ENCODE measurements at regions not wholly inside any gene's neighbourhood (a gene's known extent, or its start where the extent isn't known, plus 50 kb on each side); places are given as distances from the start of the nearest gene placed in this dataset.

- CTCF ChIA-PET: no interaction called here
- Mint-ChIP-seq H3K27ac (no peak overlapping the region), H3K9me3 (ENCODE audit: low read depth) (no peaks in the 10 kb centered on the region), H3K4me1 (no peaks in the 10 kb centered on the region), H3K36me3 (ENCODE audit: low read depth) (no peaks in the 10 kb centered on the region), H3K4me3 (no peak overlapping the region), H3K27me3 (no peaks in the 10 kb centered on the region)
- intact Hi-C loops (cut with DNase I, micrococcal nuclease): no loop called here
- no peak for DNase-seq
- ATAC-seq: no peak
- POLR2A ChIA-PET: no interaction called here
These were observed 55.8 kb upstream of the CDH6 start for GRCh38 chr5:31137676-31138075.

GRCh38 chr5:31135542-31135941 lies 57.9 kb upstream of the CDH6 start:
- H3K36me3 Mint-ChIP-seq (ENCODE audit: low read depth): no peaks in the 10 kb centered on the region
- no peak overlapping the region for H3K27ac Mint-ChIP-seq
- intact Hi-C loops (cut with DNase I, micrococcal nuclease): no loop called here
- no peaks in the 10 kb centered on the region for H3K27me3 Mint-ChIP-seq
- H3K4me3 Mint-ChIP-seq: no peak overlapping the region
- no peaks in the 10 kb centered on the region for H3K9me3 Mint-ChIP-seq (ENCODE audit: low read depth)
- DNase-seq (no peak), ATAC-seq (no peak)
- CTCF ChIA-PET: no interaction called here
- POLR2A ChIA-PET: no interaction called here
- no peaks in the 10 kb centered on the region for H3K4me1 Mint-ChIP-seq

GRCh38 chr5:31133488-31133887 lies 60.0 kb upstream of the CDH6 start:
- Mint-ChIP-seq H3K4me1 (no peaks in the 10 kb centered on the region), H3K36me3 (ENCODE audit: low read depth) (no peaks in the 10 kb centered on the region), H3K9me3 (ENCODE audit: low read depth) (no peaks in the 10 kb centered on the region), H3K4me3 (no peak overlapping the region), H3K27me3 (no peaks in the 10 kb centered on the region), H3K27ac (no peak overlapping the region)
- intact Hi-C loops (cut with DNase I, micrococcal nuclease): no loop called here
- DNase-seq: no peak
- ChIA-PET CTCF (no interaction called here), POLR2A (no interaction called here)
- no peak for ATAC-seq

DNA sequence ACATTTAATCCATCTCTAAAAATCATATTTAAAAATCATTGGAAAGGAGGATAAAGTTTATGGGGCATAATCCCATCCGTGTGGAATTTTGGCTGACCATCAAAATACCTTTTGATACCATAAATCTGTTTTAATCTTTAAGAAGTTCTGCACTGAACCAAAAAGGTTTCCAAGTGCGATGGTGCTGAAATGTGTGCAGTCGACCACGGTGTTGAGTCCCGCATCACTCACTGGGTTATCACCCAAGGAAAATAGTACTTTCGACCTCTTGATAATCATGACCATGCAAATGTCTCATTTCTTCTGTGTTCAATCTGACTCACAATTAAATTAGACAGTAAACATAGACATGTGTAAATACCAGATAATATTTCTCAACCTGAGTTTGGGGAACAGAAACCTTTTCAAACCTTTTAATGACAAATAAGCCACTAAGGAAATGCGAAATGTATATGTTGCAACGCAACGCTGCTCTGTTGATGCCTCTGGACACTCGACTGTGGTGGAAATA lies 62.0 kb upstream of the CDH6 start:
- intact Hi-C loops (cut with DNase I, micrococcal nuclease): no loop called here
- H3K4me1 Mint-ChIP-seq: no peaks in the 10 kb centered on the region
- no peak overlapping the region for H3K4me3 Mint-ChIP-seq
- no peaks in the 10 kb centered on the region for H3K9me3 Mint-ChIP-seq (ENCODE audit: low read depth)
- ChIA-PET POLR2A (no interaction called here), CTCF (no interaction called here)
- no peak overlapping the region for H3K27ac Mint-ChIP-seq
- no peaks in the 10 kb centered on the region for H3K36me3 Mint-ChIP-seq (ENCODE audit: low read depth)
- no peak for ATAC-seq
- no peak for DNase-seq
- no peaks in the 10 kb centered on the region for H3K27me3 Mint-ChIP-seq

DNA sequence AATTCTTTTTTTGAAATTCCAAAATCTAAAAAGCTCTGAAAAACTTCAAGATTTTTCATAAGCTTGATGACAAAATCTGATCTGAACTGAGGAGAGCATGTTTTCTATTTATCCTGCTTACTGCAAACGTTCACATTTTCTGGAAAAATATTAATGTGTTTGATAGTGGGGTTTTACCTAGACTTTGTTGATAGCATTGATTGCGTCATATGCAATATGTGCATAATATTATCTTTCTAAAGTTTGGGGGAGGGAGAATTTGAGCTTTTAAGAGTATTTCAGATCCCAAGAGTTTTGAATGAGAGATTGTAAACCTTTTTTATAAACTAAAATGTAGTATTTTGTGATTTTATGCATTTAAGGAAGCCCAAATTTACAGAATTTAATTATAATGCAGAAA lies 62.8 kb upstream of the CDH6 start:
- no peaks in the 10 kb centered on the region for H3K4me1 Mint-ChIP-seq
- H3K9me3 Mint-ChIP-seq (ENCODE audit: low read depth): no peaks in the 10 kb centered on the region
- H3K27me3 Mint-ChIP-seq: no peaks in the 10 kb centered on the region
- POLR2A ChIA-PET: no interaction called here
- ATAC-seq (no peak), DNase-seq (no peak)
- no peak overlapping the region for H3K27ac Mint-ChIP-seq
- CTCF ChIA-PET: interaction anchor here (1.1 kb wide), 1 partner anchor 8 kb away, joined by 4 read pairs; no protein-coding TSS in a partner anchor
- H3K4me3 Mint-ChIP-seq: no peak overlapping the region
- intact Hi-C loops (cut with DNase I, micrococcal nuclease): no loop called here
- no peaks in the 10 kb centered on the region for H3K36me3 Mint-ChIP-seq (ENCODE audit: low read depth)

DNA sequence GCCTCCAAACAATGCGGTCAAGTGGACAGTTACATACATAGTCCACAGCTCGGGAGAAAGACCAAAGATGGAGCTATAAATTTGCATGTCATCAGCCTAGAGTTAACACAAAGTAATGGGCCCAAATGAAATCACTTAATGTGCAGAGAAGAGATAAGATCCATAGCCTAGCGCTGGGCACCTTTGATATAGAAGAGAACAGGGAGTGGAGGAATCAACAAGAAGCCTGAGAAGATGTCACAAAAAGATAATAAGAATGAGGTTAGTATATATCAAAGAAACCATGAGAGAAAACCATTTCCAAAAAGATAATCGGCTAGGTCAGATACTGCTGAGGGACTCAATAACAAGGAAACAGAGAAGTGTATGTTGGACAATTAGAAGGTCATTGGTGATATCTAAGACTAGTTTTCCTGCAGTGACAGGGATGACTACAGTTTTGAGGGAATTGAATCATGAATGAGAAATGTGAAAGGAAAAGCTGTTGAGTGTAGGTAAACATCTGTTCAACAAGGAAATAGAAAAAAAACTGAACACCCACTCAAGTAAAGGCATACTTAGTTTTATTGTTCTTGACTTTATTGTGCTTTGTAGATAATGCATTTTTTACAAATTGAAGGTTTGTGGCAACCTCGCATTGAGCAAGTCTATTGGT lies 68.7 kb upstream of the CDH6 start:
- Mint-ChIP-seq H3K27ac (no peak overlapping the region), H3K4me3 (no peak overlapping the region), H3K36me3 (ENCODE audit: low read depth) (no peaks in the 10 kb centered on the region), H3K27me3 (no peaks in the 10 kb centered on the region), H3K4me1 (no peaks in the 10 kb centered on the region), H3K9me3 (ENCODE audit: low read depth) (peaks cover 7% of the 10 kb centered on the region)
- intact Hi-C loops (cut with DNase I, micrococcal nuclease): no loop called here
- ChIA-PET POLR2A (no interaction called here), CTCF (interaction anchor here (0.6 kb wide), 1 partner anchor 62 kb away, joined by 3 read pairs; no protein-coding TSS in a partner anchor)
- DNase-seq (no peak), ATAC-seq (no peak)

DNA sequence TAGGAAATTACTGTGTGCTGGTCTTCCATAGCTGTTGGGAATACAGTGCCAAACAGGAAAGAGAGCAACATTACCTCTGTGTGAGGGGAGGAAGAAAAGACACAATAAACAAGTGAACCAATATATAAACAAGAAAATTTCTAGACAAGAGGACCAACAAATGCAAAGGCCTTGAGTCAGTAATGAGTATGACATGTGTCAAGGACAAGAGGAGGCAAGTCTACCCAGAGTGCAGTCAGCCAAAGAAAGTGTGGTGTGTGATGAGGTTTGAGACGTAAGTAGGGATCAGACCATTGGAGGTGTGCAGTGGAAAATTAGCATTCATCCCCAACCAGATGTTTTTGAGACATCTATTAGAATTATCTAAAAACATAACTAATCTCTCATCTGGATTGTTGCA lies 69.5 kb upstream of the CDH6 start:
- DNase-seq (no peak), ATAC-seq (no peak)
- intact Hi-C loops (cut with DNase I, micrococcal nuclease): no loop called here
- POLR2A ChIA-PET: no interaction called here
- CTCF ChIA-PET: no interaction called here
- Mint-ChIP-seq H3K27me3 (no peaks in the 10 kb centered on the region), H3K4me3 (no peak overlapping the region), H3K9me3 (ENCODE audit: low read depth) (peaks cover 7% of the 10 kb centered on the region), H3K27ac (no peak overlapping the region), H3K36me3 (ENCODE audit: low read depth) (no peaks in the 10 kb centered on the region), H3K4me1 (no peaks in the 10 kb centered on the region)

GRCh38 chr5:31122998-31123951 lies 70.2 kb upstream of the CDH6 start:
- H3K36me3 Mint-ChIP-seq (ENCODE audit: low read depth): no peaks in the 10 kb centered on the region
- no peak for DNase-seq
- no peaks in the 10 kb centered on the region for H3K27me3 Mint-ChIP-seq
- no peak overlapping the region for H3K27ac Mint-ChIP-seq
- no peak overlapping the region for H3K4me3 Mint-ChIP-seq
- CTCF ChIA-PET: no interaction called here
- H3K9me3 Mint-ChIP-seq (ENCODE audit: low read depth): peaks cover 7% of the 10 kb centered on the region
- intact Hi-C loops (cut with DNase I, micrococcal nuclease): no loop called here
- POLR2A ChIA-PET: no interaction called here
- no peak for ATAC-seq
- no peaks in the 10 kb centered on the region for H3K4me1 Mint-ChIP-seq

GRCh38 chr5:31121224-31121623 lies 72.3 kb upstream of the CDH6 start:
- H3K4me3 Mint-ChIP-seq: no peak overlapping the region
- DNase-seq (no peak), ATAC-seq (no peak)
- intact Hi-C loops (cut with DNase I, micrococcal nuclease): no loop called here
- H3K36me3 Mint-ChIP-seq (ENCODE audit: low read depth): no peaks in the 10 kb centered on the region
- POLR2A ChIA-PET: no interaction called here
- peaks cover 7% of the 10 kb centered on the region for H3K9me3 Mint-ChIP-seq (ENCODE audit: low read depth)
- no peak overlapping the region for H3K27ac Mint-ChIP-seq
- CTCF ChIA-PET: no interaction called here
- H3K4me1 Mint-ChIP-seq: no peaks in the 10 kb centered on the region
- H3K27me3 Mint-ChIP-seq: no peaks in the 10 kb centered on the region

- intact Hi-C loops (cut with DNase I, micrococcal nuclease): no loop called here
- POLR2A ChIA-PET: no interaction called here
- Mint-ChIP-seq H3K9me3 (ENCODE audit: low read depth) (peaks cover 7% of the 10 kb centered on the region), H3K27me3 (no peaks in the 10 kb centered on the region), H3K4me3 (no peak overlapping the region), H3K36me3 (ENCODE audit: low read depth) (no peaks in the 10 kb centered on the region), H3K27ac (no peak overlapping the region), H3K4me1 (no peaks in the 10 kb centered on the region)
- no peak for ATAC-seq
- no peak for DNase-seq
- CTCF ChIA-PET: no interaction called here
These were observed 72.9 kb upstream of the CDH6 start for GRCh38 chr5:31120642-31120948.

- H3K9me3 Mint-ChIP-seq (ENCODE audit: low read depth): peaks cover 7% of the 10 kb centered on the region
- H3K27me3 Mint-ChIP-seq: no peaks in the 10 kb centered on the region
- no peak overlapping the region for H3K27ac Mint-ChIP-seq
- DNase-seq: no peak
- intact Hi-C loops (cut with DNase I, micrococcal nuclease): no loop called here
- no peak overlapping the region for H3K4me3 Mint-ChIP-seq
- ChIA-PET POLR2A (no interaction called here), CTCF (no interaction called here)
- no peak for ATAC-seq
- no peaks in the 10 kb centered on the region for H3K36me3 Mint-ChIP-seq (ENCODE audit: low read depth)
- H3K4me1 Mint-ChIP-seq: no peaks in the 10 kb centered on the region
These were observed 73.4 kb upstream of the CDH6 start for GRCh38 chr5:31119938-31120641.

All from activated CD4-positive, alpha-beta T cell treated with anti-CD3 and anti-CD28 coated beads for 36 hours (primary cell).